ENCODE measurements at regions not wholly inside any gene's neighbourhood (a gene's known extent, or its start where the extent isn't known, plus 50 kb on each side); places are given as distances from the start of the nearest gene placed in this dataset.
A peak's percentile ranks its signal among the peaks of the same experiment; 100 is the strongest.

- no peak for DNase-seq (ENCODE audit: low read depth in 2 of 2)
These were observed 60.4 kb upstream of the RPH3AL start for GRCh38 chr17:413016-413350.

- peak in 1 of 2 donors; percentile 41 for DNase-seq (ENCODE audit: low read depth in 2 of 2)
These were observed 59.8 kb upstream of the RPH3AL start for GRCh38 chr17:412211-413015.

DNA sequence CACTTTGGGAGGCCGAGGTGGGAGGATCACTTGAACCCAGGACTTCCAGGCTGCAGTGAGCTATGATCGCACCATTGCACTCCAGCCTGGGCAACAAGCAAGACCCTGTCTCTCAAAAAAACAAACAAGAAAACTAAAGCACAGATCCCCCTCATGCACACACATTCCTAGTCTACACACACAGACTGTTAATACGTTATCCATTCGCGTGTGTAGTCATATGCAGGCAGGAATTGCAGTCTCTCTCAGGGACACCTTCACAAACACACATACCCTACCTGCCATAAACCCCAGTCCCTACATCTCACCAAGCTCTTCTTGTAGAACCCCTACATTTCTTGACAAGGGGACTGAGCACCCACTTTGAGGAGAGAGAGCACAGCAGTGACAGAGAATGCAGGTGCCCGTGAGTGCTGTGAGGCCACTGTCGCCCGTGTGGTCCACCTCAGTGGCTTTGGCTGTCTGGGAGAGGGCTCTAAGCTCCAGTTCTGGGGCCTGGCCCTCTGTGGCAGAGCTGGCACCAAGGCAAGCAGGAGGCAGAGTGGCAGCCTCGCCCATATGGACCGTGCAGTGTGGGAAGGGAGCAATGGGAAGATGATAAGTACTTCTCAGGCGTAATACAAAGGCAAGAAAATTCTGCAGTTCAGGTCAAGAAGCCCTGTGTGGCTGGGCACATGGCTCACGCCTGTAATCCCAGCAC is 59.0 kb upstream of the RPH3AL start:
- DNase-seq (ENCODE audit: low read depth in 2 of 2): no peak

- peak in 1 of 2 donors; percentile 12 for DNase-seq (ENCODE audit: low read depth in 2 of 2)
These were observed 58.2 kb upstream of the RPH3AL start for GRCh38 chr17:410543-411401.

GRCh38 chr17:409848-410542 is 57.4 kb upstream of the RPH3AL start:
- DNase-seq (ENCODE audit: low read depth in 2 of 2): peak; percentile 99

- DNase-seq (ENCODE audit: low read depth in 2 of 2): no peak
These were observed 56.8 kb upstream of the RPH3AL start for GRCh38 chr17:409308-409847.

- DNase-seq (ENCODE audit: low read depth in 2 of 2): no peak
These were observed 52.1 kb upstream of the RPH3AL start for GRCh38 chr17:404703-405102.

All from stimulated activated CD8-positive, alpha-beta memory T cell treated with anti-CD3 and anti-CD28 coated beads, Interleukin-15, amount 100 ng/mL, for 4 hours (primary cell).